ENCODE measurements at regions not wholly inside any gene's neighbourhood (a gene's known extent, or its start where the extent isn't known, plus 50 kb on each side); places are given as distances from the start of the nearest gene placed in this dataset.

- Mint-ChIP-seq H3K27me3 (no peaks in the 10 kb centered on the region), H3K36me3 (no peaks in the 10 kb centered on the region), H3K27ac (no peak overlapping the region), H3K4me1 (no peaks in the 10 kb centered on the region), H3K9me3 (ENCODE audit: low read depth) (no peaks in the 10 kb centered on the region), H3K4me3 (no peak overlapping the region)
- DNase-seq (no peak), ATAC-seq (no peak)
- CTCF ChIA-PET, result no interaction called here
Observed at GRCh38 chr1:82515650-82516049, 714.9 kb downstream of the ADGRL2 start.

GRCh38 chr1:82511441-82511840 is 710.7 kb downstream of the ADGRL2 start:
- H3K27ac Mint-ChIP-seq, result no peak overlapping the region
- peaks cover 6% of the 10 kb centered on the region for H3K9me3 Mint-ChIP-seq (ENCODE audit: low read depth)
- no peak for ATAC-seq
- no peaks in the 10 kb centered on the region for H3K27me3 Mint-ChIP-seq
- H3K4me3 Mint-ChIP-seq, result no peak overlapping the region
- H3K36me3 Mint-ChIP-seq, result no peaks in the 10 kb centered on the region
- H3K4me1 Mint-ChIP-seq, result no peaks in the 10 kb centered on the region
- CTCF ChIA-PET, result no interaction called here
- DNase-seq, result no peak

DNA sequence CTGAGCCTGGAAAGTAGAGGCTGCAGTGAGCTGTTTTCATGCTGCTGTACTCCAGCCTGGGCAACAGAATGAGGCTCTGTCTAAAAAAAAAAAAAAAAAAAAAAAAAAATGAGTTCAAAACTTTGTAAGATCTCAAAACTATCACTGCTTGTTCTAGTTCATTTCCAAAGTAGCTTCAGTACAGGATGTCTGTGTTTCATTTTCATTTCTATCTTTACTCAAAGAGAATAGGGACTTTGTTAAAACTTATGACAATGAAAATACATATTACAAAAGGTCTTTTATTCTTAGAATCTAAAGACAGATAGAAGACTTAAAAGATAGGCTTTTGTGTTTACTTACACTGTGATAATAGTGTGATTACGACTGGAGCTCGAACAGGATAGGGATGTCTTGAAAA is 709.7 kb downstream of the ADGRL2 start:
- DNase-seq, result no peak
- H3K9me3 Mint-ChIP-seq (ENCODE audit: low read depth), result peaks cover 9% of the 10 kb centered on the region
- H3K4me3 Mint-ChIP-seq, result no peak overlapping the region
- H3K4me1 Mint-ChIP-seq, result no peaks in the 10 kb centered on the region
- ATAC-seq, result no peak
- no peaks in the 10 kb centered on the region for H3K36me3 Mint-ChIP-seq
- CTCF ChIA-PET, result interaction anchor here (1.0 kb wide), 1 partner anchor 9 kb away, joined by 3 read pairs; no protein-coding TSS in a partner anchor
- H3K27me3 Mint-ChIP-seq, result no peaks in the 10 kb centered on the region
- no peak overlapping the region for H3K27ac Mint-ChIP-seq

GRCh38 chr1:82507011-82507410 is 706.3 kb downstream of the ADGRL2 start:
- H3K4me1 Mint-ChIP-seq, result no peaks in the 10 kb centered on the region
- H3K9me3 Mint-ChIP-seq (ENCODE audit: low read depth), result peaks cover 12% of the 10 kb centered on the region
- no peak for ATAC-seq
- no peaks in the 10 kb centered on the region for H3K27me3 Mint-ChIP-seq
- no peak overlapping the region for H3K4me3 Mint-ChIP-seq
- H3K27ac Mint-ChIP-seq, result no peak overlapping the region
- CTCF ChIA-PET, result no interaction called here
- H3K36me3 Mint-ChIP-seq, result no peaks in the 10 kb centered on the region
- no peak for DNase-seq

GRCh38 chr1:82503822-82504221 is 703.1 kb downstream of the ADGRL2 start:
- Mint-ChIP-seq H3K4me3 (no peak overlapping the region), H3K4me1 (no peaks in the 10 kb centered on the region), H3K27ac (no peak overlapping the region), H3K9me3 (ENCODE audit: low read depth) (peaks cover 12% of the 10 kb centered on the region), H3K36me3 (no peaks in the 10 kb centered on the region), H3K27me3 (no peaks in the 10 kb centered on the region)
- DNase-seq, result no peak
- CTCF ChIA-PET, result no interaction called here
- no peak for ATAC-seq

DNA sequence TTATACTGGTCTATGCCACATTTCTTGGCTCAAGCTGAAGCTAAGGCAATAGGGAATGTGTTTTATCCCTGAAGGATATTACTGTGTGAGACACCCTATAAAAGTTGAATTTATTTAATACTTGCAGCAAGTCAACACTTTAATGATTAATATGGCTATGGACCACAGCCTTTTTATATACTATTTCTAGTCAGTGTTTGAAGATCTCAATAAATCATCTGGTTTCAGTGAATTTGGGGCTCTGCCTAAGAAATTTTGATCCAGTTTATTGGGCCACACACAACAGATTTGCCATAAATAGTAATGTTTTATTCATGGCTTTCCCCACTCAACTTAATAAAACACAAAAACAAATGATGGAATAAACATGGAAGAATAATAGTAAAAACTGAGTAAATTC is 698.3 kb downstream of the ADGRL2 start:
- Mint-ChIP-seq H3K27ac (no peak overlapping the region), H3K36me3 (no peaks in the 10 kb centered on the region), H3K4me3 (no peak overlapping the region), H3K27me3 (no peaks in the 10 kb centered on the region), H3K9me3 (ENCODE audit: low read depth) (peaks cover 7% of the 10 kb centered on the region), H3K4me1 (no peaks in the 10 kb centered on the region)
- no peak for ATAC-seq
- CTCF ChIA-PET, result no interaction called here
- DNase-seq, result no peak

DNA sequence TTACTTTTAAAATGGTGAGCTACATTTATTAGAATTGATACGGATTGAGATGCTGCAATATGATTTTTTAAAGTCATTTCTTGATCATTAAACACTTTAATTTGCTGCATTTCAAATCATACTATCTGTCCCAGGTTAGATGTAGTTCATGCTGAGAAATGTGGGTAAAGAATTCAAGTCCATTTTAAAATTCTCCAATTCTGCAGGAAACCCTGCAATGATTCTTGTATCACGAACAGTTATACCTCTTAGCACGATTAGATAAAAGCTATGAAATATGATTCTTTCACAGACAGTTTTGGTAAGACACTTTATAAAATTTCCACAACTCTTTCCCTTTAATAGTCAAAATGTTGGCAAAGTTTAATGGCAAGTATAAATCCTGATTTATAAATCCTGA is 693.4 kb downstream of the ADGRL2 start:
- DNase-seq (no peak), ATAC-seq (no peak)
- H3K36me3 Mint-ChIP-seq, result no peaks in the 10 kb centered on the region
- peaks cover 7% of the 10 kb centered on the region for H3K9me3 Mint-ChIP-seq (ENCODE audit: low read depth)
- H3K27ac Mint-ChIP-seq, result no peak overlapping the region
- H3K4me1 Mint-ChIP-seq, result no peaks in the 10 kb centered on the region
- H3K4me3 Mint-ChIP-seq, result no peak overlapping the region
- no peaks in the 10 kb centered on the region for H3K27me3 Mint-ChIP-seq
- CTCF ChIA-PET, result no interaction called here

GRCh38 chr1:82492159-82492558 is 691.4 kb downstream of the ADGRL2 start:
- no peaks in the 10 kb centered on the region for H3K4me1 Mint-ChIP-seq
- no peak overlapping the region for H3K27ac Mint-ChIP-seq
- no peaks in the 10 kb centered on the region for H3K36me3 Mint-ChIP-seq
- H3K4me3 Mint-ChIP-seq, result no peak overlapping the region
- DNase-seq, result no peak
- CTCF ChIA-PET, result no interaction called here
- ATAC-seq, result no peak
- H3K9me3 Mint-ChIP-seq (ENCODE audit: low read depth), result peaks cover 5% of the 10 kb centered on the region
- H3K27me3 Mint-ChIP-seq, result no peaks in the 10 kb centered on the region

- DNase-seq, result no peak
- CTCF ChIA-PET, result no interaction called here
- H3K9me3 Mint-ChIP-seq (ENCODE audit: low read depth), result peaks cover 3% of the 10 kb centered on the region
- no peaks in the 10 kb centered on the region for H3K36me3 Mint-ChIP-seq
- no peak overlapping the region for H3K4me3 Mint-ChIP-seq
- H3K27me3 Mint-ChIP-seq, result no peaks in the 10 kb centered on the region
- no peaks in the 10 kb centered on the region for H3K4me1 Mint-ChIP-seq
- no peak for ATAC-seq
- no peak overlapping the region for H3K27ac Mint-ChIP-seq
Observed at GRCh38 chr1:82491301-82492048, 690.7 kb downstream of the ADGRL2 start.

- H3K9me3 Mint-ChIP-seq (ENCODE audit: low read depth), result no peaks in the 10 kb centered on the region
- no peak for ATAC-seq
- no peak for DNase-seq
- H3K4me1 Mint-ChIP-seq, result no peaks in the 10 kb centered on the region
- no peak overlapping the region for H3K27ac Mint-ChIP-seq
- H3K36me3 Mint-ChIP-seq, result no peaks in the 10 kb centered on the region
- H3K4me3 Mint-ChIP-seq, result no peak overlapping the region
- CTCF ChIA-PET, result no interaction called here
- no peaks in the 10 kb centered on the region for H3K27me3 Mint-ChIP-seq
Observed at GRCh38 chr1:82487778-82488177, 687.0 kb downstream of the ADGRL2 start.

DNA sequence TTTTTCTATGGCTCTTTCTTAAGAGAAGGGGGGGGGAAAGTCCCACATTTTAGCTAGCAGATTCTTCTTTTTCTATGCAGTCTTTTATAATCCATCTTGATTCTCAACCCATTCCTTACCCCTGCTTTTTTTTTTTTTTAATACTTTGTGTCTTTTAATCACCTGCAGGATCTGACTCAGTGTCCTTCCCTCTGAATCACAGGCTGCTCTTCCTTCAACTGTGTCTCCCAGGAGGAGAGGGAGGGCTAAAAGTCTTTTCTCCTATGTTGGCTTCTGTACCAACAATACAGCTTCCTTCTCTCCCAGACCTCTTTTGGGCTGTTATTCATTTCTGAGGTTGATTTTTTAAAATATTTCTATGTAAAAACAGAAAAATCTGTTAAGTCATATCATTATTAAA is 686.2 kb downstream of the ADGRL2 start:
- H3K36me3 Mint-ChIP-seq, result no peaks in the 10 kb centered on the region
- H3K4me1 Mint-ChIP-seq, result no peaks in the 10 kb centered on the region
- CTCF ChIA-PET, result no interaction called here
- no peak overlapping the region for H3K4me3 Mint-ChIP-seq
- H3K27me3 Mint-ChIP-seq, result no peaks in the 10 kb centered on the region
- no peak for DNase-seq
- no peak overlapping the region for H3K27ac Mint-ChIP-seq
- H3K9me3 Mint-ChIP-seq (ENCODE audit: low read depth), result no peaks in the 10 kb centered on the region
- ATAC-seq, result no peak

GRCh38 chr1:82486468-82486867 is 685.7 kb downstream of the ADGRL2 start:
- Mint-ChIP-seq H3K4me3 (no peak overlapping the region), H3K9me3 (ENCODE audit: low read depth) (no peaks in the 10 kb centered on the region), H3K36me3 (no peaks in the 10 kb centered on the region), H3K27ac (no peak overlapping the region), H3K27me3 (no peaks in the 10 kb centered on the region), H3K4me1 (no peaks in the 10 kb centered on the region)
- no peak for ATAC-seq
- DNase-seq, result no peak
- CTCF ChIA-PET, result no interaction called here

- CTCF ChIA-PET, result no interaction called here
- Mint-ChIP-seq H3K27me3 (no peaks in the 10 kb centered on the region), H3K4me3 (no peak overlapping the region), H3K4me1 (no peaks in the 10 kb centered on the region), H3K9me3 (ENCODE audit: low read depth) (no peaks in the 10 kb centered on the region), H3K27ac (no peak overlapping the region), H3K36me3 (no peaks in the 10 kb centered on the region)
- ATAC-seq (no peak), DNase-seq (no peak)
Observed at GRCh38 chr1:82485591-82486369, 685.0 kb downstream of the ADGRL2 start.

GRCh38 chr1:82483146-82483545 is 682.4 kb downstream of the ADGRL2 start:
- CTCF ChIA-PET, result no interaction called here
- no peak overlapping the region for H3K4me3 Mint-ChIP-seq
- ATAC-seq (no peak), DNase-seq (no peak)
- H3K9me3 Mint-ChIP-seq (ENCODE audit: low read depth), result no peaks in the 10 kb centered on the region
- no peaks in the 10 kb centered on the region for H3K4me1 Mint-ChIP-seq
- no peak overlapping the region for H3K27ac Mint-ChIP-seq
- no peaks in the 10 kb centered on the region for H3K27me3 Mint-ChIP-seq
- no peaks in the 10 kb centered on the region for H3K36me3 Mint-ChIP-seq

Measured in activated CD8-positive, alpha-beta memory T cell treated with anti-CD3 and anti-CD28 coated beads, Interleukin-2, amount 10 ng/mL, durations not matched to agents 7 days and 5 days (primary cell).